ENCODE measurements at regions not wholly inside any gene's neighbourhood (a gene's known extent, or its start where the extent isn't known, plus 50 kb on each side); places are given as distances from the start of the nearest gene placed in this dataset.

DNA sequence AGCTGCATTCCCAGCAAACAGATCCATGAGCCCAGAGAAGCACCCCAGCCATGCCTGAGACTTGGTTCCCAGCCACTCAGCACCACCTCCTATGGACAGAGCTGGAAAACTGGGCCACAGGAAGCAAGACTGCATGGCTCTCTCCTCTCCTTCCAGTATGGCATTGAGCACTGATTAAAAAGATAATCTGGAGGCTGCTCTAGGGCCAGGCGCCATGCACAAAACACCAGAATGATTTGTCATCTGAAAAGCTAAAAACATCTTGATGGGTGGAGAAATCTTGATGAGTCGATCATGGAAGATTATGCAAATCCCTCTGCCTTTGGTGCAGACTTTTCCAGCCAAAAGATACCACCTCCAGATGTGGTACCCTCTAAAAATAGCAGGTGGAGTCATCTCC, 62.7 kb upstream of the MRPS22 start:
- peak; percentile 52 for DNase-seq (ENCODE audit: low spot score)

DNA sequence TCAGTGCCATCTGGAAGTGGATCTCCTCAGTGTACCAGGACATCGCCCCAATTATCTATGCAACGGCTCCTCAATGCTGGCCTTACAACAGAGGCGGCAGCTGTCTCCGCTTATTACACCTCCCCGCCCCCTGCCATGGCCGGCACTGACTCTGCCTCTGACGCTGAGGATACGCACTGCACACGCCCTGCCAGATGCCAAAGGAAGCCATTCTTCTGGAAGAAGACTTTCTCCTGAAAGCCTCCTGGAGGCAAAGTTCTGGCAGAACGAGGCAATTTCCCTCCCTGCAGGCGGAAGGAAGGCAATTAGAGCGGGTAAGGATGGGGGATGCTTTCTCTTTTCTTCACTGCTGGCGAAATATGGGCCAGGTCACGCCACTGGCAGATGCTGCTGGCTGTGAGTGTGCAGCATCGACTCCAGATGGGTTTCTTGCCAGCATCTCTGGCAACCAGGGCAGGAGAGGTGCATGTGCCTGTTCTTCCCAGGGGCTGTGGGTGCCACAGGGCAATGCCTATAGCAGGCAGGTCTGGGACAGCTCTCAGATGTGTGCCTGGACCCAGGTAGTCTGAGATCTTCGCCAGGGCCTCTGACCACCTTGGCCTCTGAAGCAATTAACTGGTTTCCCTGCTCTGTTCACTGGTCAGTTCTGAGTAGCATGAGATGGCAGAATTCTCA, 62.2 kb upstream of the MRPS22 start:
- DNase-seq (ENCODE audit: low spot score), result no peak

DNA sequence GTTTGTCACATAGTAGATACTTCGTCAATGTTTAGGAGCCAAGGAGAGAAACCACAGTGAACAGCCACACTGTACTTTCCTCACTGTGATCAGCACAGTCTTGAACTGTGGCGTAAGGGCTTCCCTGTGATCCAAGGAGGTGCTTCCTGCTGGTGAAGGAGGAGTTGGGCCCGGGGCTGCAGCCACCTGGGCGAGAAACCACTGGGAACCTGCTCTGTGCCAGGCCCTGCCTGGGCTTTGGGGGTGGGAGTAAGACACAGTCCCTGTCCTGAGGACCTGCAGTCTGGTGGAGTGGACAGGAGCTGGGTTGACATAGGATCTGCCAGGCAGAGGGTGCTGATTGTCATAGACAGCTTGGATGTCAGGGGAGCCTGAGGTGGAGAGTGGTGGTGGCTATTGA, 60.5 kb upstream of the MRPS22 start:
- no peak for DNase-seq (ENCODE audit: low spot score)

DNA sequence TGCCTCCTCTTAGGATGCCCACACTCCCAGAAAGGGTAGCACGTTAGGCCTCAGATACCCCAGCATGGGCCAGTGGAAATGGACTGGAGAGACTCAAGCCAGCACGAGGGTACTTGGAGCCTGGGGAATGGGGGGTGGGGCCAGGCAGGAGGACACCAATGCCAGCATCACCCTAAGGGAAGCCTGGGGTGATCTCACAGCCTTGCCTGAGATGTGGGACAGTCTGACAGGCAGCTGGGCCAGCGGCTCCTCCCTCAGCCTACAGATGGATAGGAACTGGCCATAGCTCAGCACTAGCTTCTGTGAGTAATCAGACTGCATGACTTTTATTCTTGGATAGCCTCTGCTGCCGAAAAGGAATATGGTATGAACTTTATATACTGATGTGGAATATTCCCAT, 59.6 kb upstream of the MRPS22 start:
- no peak for DNase-seq (ENCODE audit: low spot score)

DNA sequence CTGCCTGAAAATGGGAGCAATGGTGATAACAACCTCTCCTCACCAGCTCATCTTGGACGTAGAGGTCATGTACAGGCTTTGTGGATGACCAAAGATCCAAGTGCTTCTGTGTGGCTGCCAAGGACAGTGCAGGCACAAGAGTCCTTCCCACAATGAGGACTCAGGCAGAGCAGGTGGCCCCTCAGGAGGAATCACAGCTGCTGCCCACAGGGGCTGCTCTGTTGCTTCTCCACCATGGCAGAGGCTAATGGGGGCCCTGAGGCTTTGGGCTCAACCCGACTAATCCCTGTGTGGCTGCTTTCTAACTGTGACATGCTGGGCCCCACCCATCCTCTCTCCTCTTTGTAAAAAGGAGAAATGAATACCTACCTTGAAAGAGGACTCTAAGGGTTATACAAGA, 58.1 kb upstream of the MRPS22 start:
- DNase-seq (ENCODE audit: low spot score), result no peak

DNA sequence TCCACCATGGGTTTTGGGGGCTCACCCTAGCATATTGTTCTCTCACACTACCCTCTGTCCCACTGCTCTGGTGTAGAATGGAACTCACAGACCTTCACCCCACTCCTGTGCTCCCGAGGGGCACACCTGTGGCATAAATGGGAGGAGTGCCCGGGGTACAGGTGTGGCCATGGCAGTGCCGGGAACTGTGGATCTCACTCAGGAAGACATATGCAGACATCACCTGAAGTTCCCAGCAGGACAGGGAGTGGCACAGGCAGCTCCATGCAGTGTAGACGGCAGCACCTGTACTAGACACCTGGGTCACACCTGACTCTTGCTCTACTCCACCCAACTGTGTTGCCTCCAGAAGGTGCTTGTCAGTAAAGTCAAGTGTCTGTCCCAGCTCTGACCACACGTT, 57.6 kb upstream of the MRPS22 start:
- DNase-seq (ENCODE audit: low spot score), result no peak

DNA sequence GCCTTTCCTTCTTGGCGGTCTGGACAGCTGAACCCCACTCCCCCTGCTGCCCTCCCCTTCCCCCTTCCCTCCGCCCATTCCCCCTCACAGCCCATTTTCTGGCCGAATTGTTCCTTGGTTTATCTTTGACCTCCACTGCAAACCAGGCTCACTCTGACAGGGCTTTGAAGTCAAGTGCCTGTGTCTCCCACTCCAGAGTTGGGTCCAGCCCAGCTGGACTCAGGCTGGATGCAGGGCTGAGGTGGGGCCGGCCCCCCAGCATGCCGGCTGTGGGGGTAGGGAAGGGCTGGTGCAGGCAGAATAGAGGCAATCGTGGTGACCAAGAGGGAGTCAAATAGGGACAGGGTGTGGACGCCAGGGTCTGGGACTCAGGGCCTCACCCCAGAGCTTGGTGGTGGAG, 57.0 kb upstream of the MRPS22 start:
- DNase-seq (ENCODE audit: low spot score), result no peak

DNA sequence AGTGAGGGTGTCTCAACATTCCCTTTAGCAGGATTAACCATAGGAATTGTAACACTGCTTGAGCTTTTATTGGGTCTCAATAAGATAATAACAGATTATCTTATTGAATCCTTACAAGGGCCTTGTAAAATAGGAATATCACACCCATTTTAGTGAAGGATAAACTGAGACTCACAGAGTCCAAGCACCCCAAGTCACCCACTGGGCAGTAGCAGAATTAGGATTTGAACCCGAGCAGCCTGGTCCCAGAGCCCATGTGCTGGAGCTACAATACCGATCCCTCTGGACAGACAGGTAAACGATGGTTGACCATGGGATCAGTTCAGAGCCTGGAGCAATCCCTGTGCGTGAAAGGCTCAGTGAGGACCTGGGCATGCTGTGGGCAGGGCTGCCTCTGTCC, 56.3 kb upstream of the MRPS22 start:
- no peak for DNase-seq (ENCODE audit: low spot score)

DNA sequence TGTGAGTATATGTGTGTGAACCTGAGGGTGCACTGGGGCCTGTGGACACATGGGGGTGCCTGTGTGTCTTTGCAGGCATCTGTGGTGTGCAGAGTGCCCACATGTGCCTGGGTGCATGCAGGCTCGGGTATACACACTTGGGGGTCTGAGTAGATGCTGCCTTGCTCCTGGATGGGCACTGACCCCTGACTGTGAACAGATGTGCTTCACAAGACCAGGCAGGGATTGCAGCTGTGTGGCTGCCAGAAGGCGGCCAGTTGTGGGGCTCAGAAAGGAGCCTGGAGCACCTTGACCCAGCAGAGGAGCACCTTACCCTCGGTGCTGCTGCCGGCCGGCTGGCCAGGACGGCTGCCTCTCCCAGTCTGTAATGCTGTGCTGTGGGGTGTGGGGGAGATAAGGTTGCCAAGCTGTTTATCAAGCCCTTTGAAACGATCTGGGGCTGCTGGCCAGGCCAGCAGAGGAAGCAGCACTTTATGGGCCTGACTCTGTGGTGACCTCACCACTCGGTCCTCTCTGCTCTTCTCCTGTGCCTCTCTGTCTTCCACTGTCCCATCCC, 55.5 kb upstream of the MRPS22 start:
- DNase-seq (ENCODE audit: low spot score), result no peak

DNA sequence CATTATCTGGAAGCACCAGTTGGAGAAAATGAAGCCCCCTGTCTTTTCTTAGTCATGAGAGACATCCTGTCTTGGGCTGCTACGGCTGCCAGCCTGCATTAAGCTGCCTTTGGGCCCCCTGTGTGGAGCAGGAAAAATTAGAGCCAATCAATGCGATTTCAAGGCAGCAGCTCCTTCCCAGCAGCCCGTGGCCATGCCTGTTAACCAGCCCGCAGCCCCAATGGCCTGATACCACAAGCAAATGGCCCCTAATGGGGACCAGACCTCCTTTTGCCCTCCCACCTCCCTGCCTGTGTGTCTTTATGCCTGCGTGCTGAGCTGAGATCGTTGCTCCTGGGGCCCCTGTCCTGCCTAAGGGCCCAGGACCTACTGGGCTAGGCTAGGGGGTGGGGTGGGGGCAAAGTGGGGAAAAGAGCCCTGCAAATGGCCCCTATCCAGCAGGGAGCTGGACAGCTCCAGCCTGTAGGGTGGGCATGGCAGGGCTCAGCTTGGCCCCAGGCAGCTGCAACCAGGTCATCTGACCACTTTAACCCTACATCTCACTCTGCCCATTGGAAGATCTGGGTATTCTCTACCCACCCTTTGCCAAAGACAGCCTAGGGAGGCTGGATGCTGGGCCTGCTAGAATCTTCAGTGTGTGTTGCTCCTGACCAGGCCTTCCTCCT, 53.8 kb upstream of the MRPS22 start:
- DNase-seq (ENCODE audit: low spot score), result no peak

DNA sequence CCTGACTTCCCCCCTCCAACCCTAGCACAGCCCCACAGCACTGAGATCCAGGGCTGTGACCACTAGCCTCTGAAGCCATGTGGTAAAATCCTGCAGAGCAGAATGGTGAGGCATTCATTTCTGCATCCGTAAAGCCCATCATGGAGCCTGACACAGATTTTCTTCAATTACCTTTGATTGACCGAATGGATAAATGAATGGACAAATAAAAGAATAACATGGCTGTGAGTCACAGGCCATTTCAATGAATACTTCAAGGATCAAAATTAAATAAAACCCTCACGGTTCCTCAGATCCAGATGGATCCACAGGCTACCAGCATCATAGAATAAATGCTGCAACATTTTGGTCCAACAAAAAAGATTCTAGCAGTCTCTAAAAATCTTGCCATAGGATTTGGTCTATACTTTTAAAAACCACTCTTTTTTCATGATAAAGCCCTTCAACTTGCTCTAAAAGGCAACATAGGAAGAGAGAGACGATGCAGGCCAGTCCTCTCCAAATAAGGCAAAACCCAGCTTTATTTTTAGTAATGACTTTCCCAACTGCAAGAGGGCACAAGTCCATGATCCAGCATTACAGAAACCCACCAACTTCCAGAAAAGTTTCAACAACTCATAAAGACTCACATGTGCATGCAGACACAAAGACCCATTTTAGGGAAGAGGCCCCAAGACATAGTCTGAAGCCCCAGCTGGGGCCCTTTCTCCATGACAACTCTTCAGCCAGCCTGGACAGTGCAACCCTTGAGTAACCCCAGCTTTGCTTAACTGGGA, 52.4 kb upstream of the MRPS22 start:
- DNase-seq (ENCODE audit: low spot score), result no peak

DNA sequence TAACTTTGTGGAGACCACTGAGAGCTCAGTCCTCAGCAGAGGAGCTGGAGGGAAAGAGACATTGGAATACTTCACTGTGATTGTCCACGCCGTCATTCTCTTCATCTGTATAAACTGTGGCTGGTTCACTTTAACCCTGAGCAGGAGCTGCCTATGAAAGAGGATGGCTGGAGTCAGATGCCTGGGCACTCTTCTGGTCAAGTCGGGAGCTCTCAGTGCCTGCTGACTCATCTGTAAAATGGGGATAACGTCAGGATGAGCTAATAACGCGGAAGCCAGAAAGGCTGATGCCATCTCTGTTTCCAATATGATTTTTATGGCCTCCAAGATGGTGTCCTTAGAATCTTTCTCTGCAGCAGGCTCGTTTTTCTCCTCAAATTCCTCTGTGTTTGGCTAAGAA, 51.6 kb upstream of the MRPS22 start:
- DNase-seq (ENCODE audit: low spot score), result no peak

DNA sequence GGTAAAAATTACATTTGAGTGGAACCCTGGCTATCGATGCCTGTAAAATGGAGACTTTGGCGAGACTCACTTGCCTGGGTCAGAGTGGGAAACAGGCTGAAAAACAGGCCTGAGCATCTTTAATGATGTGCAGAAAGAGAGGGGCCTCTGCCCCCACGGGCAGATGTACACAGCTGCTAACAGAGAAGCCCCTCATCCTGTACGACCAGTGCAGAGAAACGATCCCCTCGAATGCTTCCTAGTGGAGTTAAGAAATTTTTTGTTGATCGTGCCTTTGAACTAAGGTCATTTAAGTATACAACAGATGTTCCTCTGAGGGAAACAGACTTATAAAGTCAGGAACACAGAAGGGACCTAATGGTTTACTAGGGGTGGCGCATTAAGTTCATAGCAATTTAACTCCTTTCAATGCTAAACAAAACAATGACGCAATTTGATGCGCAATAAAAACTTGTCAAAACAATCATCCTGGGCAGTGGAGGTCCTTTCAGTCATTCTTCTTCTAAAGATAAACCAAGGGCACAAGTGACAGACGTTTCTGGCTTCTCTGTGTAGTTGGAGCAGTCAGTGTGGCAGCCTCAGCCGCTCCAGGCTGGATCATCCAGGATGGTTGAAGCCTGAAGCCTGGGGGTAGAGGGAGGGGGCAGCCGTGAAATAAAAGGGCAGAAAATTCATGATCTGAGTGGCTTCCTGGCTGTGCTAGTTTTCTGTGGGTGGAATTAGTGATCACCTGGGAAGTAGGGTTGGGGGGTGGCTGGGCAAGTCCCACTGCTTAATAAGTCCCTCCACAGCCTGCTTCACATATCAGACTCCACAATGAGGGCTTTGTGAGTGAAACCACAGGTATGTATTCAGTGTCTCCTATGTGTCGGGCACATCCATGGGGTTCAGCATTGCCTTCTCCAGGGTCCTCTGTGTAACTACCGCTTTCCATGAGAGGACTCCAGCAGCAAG, 50.8 kb upstream of the MRPS22 start:
- no peak for DNase-seq (ENCODE audit: low spot score)

DNA sequence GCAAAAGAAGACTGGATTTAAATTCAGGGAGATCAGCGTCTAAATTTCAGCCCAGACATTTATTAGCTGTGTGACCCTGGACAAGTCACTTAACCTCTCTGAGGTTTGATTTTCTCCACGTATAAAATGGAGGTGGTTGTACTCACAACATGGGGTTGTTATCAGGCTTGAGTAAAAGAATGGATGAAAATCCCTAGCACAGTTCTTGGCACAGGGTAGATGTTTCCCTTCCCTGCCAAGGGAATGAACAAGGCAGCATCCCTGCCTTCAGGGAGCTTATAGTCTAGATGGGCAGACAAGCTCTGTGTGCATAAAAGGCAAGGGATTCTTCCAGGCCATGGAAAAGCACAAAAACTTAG, 50.2 kb upstream of the MRPS22 start:
- DNase-seq (ENCODE audit: low spot score), result no peak
